ENCODE measurements at regions not wholly inside any gene's neighbourhood (a gene's known extent, or its start where the extent isn't known, plus 50 kb on each side); places are given as distances from the start of the nearest gene placed in this dataset.

- no peak for TF ChIP-seq NR2C2 (CRISPR knock-in tag; IDR thresholded peaks at IDR 0.05)
- no peak for TF ChIP-seq CTCF (IDR thresholded peaks at IDR 0.05)
- no peak for TF ChIP-seq ATF3 (CRISPR knock-in tag; conservative IDR thresholded peaks at IDR 0.05)
- no peak for TF ChIP-seq GRHL2 (CRISPR knock-in tag; IDR thresholded peaks at IDR 0.05; ENCODE audit: insufficient replicate concordance, severe bottlenecking)
- TF ChIP-seq ZNF532 (CRISPR knock-in tag; IDR thresholded peaks at IDR 0.05; ENCODE audit: borderline replicate concordance) = no peak
- no peak for TF ChIP-seq ETV6 (CRISPR knock-in tag; IDR thresholded peaks at IDR 0.05)
- TF ChIP-seq JUN (CRISPR knock-in tag; IDR thresholded peaks at IDR 0.05) = no peak
- no peak for TF ChIP-seq FOXJ3 (CRISPR knock-in tag; IDR thresholded peaks at IDR 0.05; ENCODE audit: borderline replicate concordance)
These were observed 262.3 kb downstream of the PTEN start for GRCh38 chr10:88125766-88126165.
